ENCODE measurements at regions not wholly inside any gene's neighbourhood (a gene's known extent, or its start where the extent isn't known, plus 50 kb on each side); places are given as distances from the start of the nearest gene placed in this dataset.
A peak's percentile ranks its signal among the peaks of the same experiment; 100 is the strongest.
"Not testable (repeated sequence)": the region's sequence is repeated elsewhere in the genome, so short reads cannot be mapped to it uniquely, and the experiment has no call there.

DNA sequence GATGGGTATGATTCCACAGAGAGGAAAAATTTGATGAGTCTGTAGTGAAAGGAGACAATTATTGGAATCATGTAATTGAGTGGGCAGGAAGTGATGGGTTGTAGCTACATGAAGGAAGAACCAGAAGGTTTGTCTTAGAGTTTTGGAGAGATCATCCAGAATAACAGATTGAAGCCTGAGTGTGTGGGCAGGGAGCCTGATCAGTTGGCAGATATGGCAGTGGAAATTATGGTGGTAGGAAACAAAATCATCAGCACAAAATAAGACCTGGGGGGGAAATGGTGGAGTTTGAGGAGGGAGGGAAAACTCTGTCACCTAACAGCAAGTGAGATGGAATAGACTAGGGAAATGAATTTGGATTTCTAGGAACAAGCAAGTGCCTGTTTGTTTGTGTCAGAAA lies 606.6 kb upstream of the MAP3K7 start:
- no peaks in the 10 kb centered on the region for H3K4me1 Mint-ChIP-seq
- H3K27me3 Mint-ChIP-seq = no peaks in the 10 kb centered on the region
- DNase-seq (no peak), ATAC-seq (replicated peaks) (no peak)
- H3K9me3 Mint-ChIP-seq = peaks cover 4 to 7% of the 10 kb centered on the region in 2 donors
- no peak overlapping the region for H3K27ac Mint-ChIP-seq
- H3K36me3 Mint-ChIP-seq = no peaks in the 10 kb centered on the region
- no peak overlapping the region for H3K4me3 Mint-ChIP-seq

DNA sequence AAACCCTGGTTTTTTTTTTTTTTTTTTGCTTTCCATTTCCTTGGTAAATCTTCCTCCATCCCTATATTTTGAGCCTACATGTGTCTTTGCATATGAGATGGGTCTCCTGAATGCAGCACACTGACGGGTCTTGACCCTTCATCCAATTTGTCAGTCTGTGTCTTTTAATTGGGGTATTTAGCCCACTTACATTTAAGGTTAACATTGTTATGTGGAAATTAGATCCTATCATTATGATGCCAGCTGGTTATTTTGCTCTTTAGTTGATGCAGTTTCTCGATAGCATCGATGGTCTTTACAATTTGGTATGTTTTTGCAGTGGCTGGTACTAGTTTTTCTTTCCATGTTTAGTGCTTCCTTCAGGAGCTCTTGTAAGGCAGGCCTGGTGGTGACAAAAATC lies 603.2 kb upstream of the MAP3K7 start:
- not testable (repeated sequence) for DNase-seq; H3K27me3 Mint-ChIP-seq; H3K4me1 Mint-ChIP-seq; H3K27ac Mint-ChIP-seq; H3K36me3 Mint-ChIP-seq; H3K4me3 Mint-ChIP-seq; ATAC-seq (replicated peaks); H3K9me3 Mint-ChIP-seq

DNA sequence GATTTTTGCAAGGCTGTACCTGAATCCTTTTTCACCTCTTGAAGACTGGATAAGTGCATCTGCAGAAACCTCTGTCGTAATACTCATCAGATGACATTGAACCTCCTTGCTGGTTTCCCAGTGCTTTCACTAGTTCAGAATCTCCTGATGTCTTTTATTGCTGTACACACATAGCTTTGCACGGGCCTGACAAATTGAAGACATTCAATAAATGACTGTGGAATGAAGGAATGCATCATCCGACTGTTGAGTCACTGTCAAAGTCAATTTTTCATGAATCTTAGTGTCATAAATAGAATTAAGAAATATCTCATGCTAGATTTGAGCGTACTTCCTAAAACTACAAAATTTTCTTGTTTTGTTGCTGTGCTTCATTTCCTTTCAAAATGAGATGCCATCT lies 598.2 kb upstream of the MAP3K7 start:
- no peak overlapping the region for H3K4me3 Mint-ChIP-seq
- no peaks in the 10 kb centered on the region for H3K27me3 Mint-ChIP-seq
- ATAC-seq (replicated peaks) (no peak), DNase-seq (no peak)
- no peaks in the 10 kb centered on the region for H3K4me1 Mint-ChIP-seq
- no peaks in the 10 kb centered on the region for H3K36me3 Mint-ChIP-seq
- no peak overlapping the region for H3K27ac Mint-ChIP-seq
- H3K9me3 Mint-ChIP-seq = peaks cover 4 to 7% of the 10 kb centered on the region in 2 donors

DNA sequence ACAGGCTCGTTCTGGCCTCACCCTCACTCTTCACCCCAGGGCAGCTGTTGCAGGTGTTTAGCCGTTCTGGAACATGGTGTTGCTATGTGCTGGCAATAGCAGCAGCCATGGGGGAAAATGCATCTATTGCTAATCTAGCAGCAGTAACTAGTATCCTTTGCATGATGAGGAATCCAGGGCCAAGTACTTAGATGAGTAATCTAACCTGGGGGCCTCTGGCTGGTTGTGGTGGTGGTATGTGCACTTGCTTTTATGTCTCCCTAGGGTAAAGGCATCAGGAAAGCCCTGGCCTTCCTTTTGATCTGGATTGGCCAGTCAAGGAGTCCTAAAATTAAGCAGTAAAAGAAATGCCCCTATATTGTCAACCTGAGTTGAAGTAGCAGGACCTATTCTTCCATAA lies 594.5 kb upstream of the MAP3K7 start:
- Mint-ChIP-seq H3K4me3 (no peak overlapping the region), H3K9me3 (peaks cover 0 to 3% of the 10 kb centered on the region in 2 donors), H3K27me3 (no peaks in the 10 kb centered on the region), H3K36me3 (no peaks in the 10 kb centered on the region), H3K4me1 (no peaks in the 10 kb centered on the region), H3K27ac (no peak overlapping the region)
- ATAC-seq (replicated peaks) (no peak), DNase-seq (no peak)

- Mint-ChIP-seq H3K9me3 (peaks cover 0 to 3% of the 10 kb centered on the region in 2 donors), H3K36me3 (no peaks in the 10 kb centered on the region), H3K27me3 (no peaks in the 10 kb centered on the region), H3K4me3 (no peak overlapping the region), H3K4me1 (no peaks in the 10 kb centered on the region), H3K27ac (no peak overlapping the region)
- no peak for DNase-seq
- no peak for ATAC-seq (replicated peaks)
Measured at GRCh38 chr6:91173651-91174050, 586.8 kb upstream of the MAP3K7 start.

DNA sequence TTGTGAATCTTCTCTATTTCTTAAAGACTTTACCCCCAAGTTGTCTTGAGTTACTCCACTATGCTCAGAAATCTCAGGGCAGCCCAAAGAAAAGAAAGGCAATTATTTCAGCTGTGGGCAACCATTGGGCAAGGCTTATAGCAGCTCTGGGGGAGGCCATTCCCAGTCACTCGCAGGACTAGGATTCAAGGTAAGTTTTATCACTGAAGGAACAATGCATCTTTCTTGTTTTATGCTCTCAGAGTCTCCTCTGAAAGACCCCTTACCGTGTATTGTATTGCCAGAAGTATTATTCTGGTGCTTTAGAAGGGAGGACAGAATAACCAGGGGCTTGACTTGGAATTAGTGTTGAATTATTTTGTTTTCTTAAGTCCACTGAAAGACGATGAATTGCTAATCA lies 586.3 kb upstream of the MAP3K7 start:
- H3K27me3 Mint-ChIP-seq = no peaks in the 10 kb centered on the region
- H3K27ac Mint-ChIP-seq = no peak overlapping the region
- peaks cover 0 to 3% of the 10 kb centered on the region in 2 donors for H3K9me3 Mint-ChIP-seq
- H3K36me3 Mint-ChIP-seq = no peaks in the 10 kb centered on the region
- no peak for DNase-seq
- ATAC-seq (replicated peaks) = no peak
- H3K4me3 Mint-ChIP-seq = no peak overlapping the region
- H3K4me1 Mint-ChIP-seq = no peaks in the 10 kb centered on the region

DNA sequence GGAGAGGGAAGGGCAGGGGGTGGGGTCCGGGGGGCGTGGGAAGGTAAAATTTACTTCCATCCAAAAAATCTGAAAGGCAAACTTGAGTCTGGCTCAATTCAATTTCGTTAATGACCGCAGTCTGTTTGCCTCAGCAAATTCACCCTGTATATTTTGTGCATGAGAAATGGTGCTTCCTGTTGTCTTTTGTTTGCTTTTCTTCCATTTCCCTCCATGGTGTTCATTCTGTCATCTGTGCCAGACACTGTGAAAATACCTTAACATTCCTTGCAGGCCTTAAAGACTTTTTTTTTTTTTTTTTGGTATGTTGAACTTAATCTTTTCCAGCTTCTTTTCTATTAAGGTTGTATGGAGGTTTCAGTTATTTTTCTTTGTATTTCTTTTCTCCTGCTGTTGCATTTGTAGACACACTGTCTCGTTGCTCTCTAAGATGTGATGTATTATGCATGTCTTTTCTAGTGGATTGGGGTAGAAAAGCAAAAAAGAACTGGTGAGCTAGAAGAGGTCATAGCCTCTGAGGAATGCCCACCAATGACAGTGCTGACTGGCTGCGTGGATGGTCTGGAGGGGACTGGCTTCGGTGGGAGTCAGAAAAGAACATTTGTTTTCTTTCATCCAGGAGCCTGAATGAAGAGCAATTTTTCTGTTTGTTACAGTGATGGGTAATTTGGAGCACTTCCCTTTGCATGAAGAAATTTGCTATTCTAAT lies 585.0 kb upstream of the MAP3K7 start:
- H3K27me3 Mint-ChIP-seq = no peaks in the 10 kb centered on the region
- no peak overlapping the region for H3K4me3 Mint-ChIP-seq
- H3K4me1 Mint-ChIP-seq = no peaks in the 10 kb centered on the region
- no peak overlapping the region for H3K27ac Mint-ChIP-seq
- no peak for ATAC-seq (replicated peaks)
- peaks cover 0 to 3% of the 10 kb centered on the region in 2 donors for H3K9me3 Mint-ChIP-seq
- no peaks in the 10 kb centered on the region for H3K36me3 Mint-ChIP-seq
- DNase-seq = no peak

DNA sequence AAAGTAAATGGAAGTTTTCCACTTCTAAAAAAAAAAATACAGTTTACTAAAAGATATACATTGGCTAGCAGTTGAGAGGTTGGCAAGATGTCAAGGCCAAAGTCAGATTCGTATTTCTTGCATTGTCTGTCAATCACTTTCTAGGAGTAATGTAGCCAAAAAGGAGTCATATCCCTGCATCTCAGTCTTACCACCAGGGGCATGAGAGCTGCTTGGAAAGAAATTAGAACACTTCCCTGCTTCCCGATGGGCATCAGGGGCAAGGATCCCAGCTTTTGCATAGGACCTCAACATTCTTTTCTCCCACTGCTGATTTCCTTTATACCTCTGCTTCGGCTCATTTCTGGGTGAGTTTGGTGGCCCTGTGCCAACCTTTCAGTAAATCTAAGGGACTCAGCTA lies 581.0 kb upstream of the MAP3K7 start:
- H3K27me3 Mint-ChIP-seq = no peaks in the 10 kb centered on the region
- no peaks in the 10 kb centered on the region for H3K36me3 Mint-ChIP-seq
- no peak overlapping the region for H3K4me3 Mint-ChIP-seq

GRCh38 chr6:91166271-91167046 lies 579.6 kb upstream of the MAP3K7 start:
- Mint-ChIP-seq H3K36me3 (no peaks in the 10 kb centered on the region), H3K9me3 (peaks cover 0 to 2% of the 10 kb centered on the region in 2 donors), H3K4me3 (no peak overlapping the region), H3K4me1 (no peaks in the 10 kb centered on the region), H3K27me3 (peaks cover 0 to 4% of the 10 kb centered on the region in 2 donors), H3K27ac (no peak overlapping the region)
- DNase-seq = no peak
- ATAC-seq (replicated peaks) = no peak

More for the DNA sequence above, 581.0 kb upstream of the MAP3K7 start:
- Mint-ChIP-seq H3K9me3 (peaks cover 0 to 3% of the 10 kb centered on the region in 2 donors), H3K4me1 (no peaks in the 10 kb centered on the region), H3K27ac (no peak overlapping the region)
- no peak for DNase-seq
- no peak for ATAC-seq (replicated peaks)

DNA sequence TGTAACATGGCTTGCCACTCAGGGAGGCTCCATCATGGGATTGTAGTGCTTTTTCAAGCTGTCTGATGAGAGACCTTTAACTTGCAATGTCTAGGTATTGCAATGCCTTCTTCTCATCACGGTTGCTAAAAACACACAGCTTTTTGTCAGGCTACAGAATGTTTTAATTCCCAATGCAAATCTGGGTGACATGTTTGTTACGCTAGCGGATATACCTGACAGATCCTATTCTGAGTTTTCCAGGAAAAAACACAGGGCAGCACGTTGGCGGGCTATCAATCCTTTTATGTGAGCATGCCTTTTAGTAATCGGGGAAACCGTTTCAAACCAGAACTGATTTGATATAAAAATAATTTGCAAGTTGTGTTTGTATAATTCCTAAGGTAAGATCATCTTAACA lies 577.2 kb upstream of the MAP3K7 start:
- no peaks in the 10 kb centered on the region for H3K9me3 Mint-ChIP-seq
- H3K4me1 Mint-ChIP-seq = no peaks in the 10 kb centered on the region
- H3K4me3 Mint-ChIP-seq = no peak overlapping the region
- H3K27ac Mint-ChIP-seq = no peak overlapping the region
- no peaks in the 10 kb centered on the region for H3K36me3 Mint-ChIP-seq
- peaks cover 0 to 6% of the 10 kb centered on the region in 2 donors for H3K27me3 Mint-ChIP-seq
- no peak for ATAC-seq (replicated peaks)
- no peak for DNase-seq

- H3K9me3 Mint-ChIP-seq = peaks cover 0 to 1% of the 10 kb centered on the region in 2 donors
- no peaks in the 10 kb centered on the region for H3K4me1 Mint-ChIP-seq
- no peak for DNase-seq
- H3K27ac Mint-ChIP-seq = no peak overlapping the region
- ATAC-seq (replicated peaks) = no peak
- no peaks in the 10 kb centered on the region for H3K36me3 Mint-ChIP-seq
- peaks cover 0 to 6% of the 10 kb centered on the region in 2 donors for H3K27me3 Mint-ChIP-seq
- H3K4me3 Mint-ChIP-seq = no peak overlapping the region
Measured at GRCh38 chr6:91161246-91161645, 574.4 kb upstream of the MAP3K7 start.

DNA sequence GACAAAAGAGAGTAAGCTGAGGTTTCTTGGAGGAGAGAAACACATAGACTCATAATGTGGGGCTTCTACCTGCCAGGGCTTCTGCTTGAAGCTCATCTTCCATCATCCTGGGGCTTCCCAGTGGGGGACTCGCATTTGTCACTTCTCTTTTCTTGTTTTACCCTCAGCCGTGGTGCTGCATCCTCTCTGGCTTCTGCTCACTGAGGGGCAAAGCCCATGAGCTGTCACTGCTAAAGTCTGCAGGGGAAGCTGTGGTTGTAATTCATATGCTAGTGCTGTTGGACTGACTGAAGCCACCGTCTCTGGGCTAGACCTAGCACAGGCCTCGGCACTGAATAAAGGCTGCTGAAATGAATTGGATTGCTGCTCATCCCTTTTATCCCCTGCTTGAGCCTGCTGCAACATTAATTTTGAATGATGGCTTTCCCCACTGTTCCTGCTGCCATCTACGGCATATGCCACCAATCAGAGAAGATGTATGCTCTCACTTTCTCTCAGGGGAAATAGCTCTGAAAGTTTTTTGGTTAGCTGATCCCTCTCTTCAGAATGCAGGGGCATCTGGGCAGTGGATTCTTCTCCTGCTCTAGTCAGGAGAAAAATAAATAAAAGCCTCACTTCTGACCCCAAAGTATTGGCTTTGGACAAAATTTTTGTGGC lies 568.4 kb upstream of the MAP3K7 start:
- Mint-ChIP-seq H3K4me3 (no peak overlapping the region), H3K27me3 (peaks cover 0 to 7% of the 10 kb centered on the region in 2 donors), H3K27ac (no peak overlapping the region), H3K36me3 (no peaks in the 10 kb centered on the region), H3K9me3 (peaks cover 0 to 4% of the 10 kb centered on the region in 2 donors), H3K4me1 (no peaks in the 10 kb centered on the region)
- DNase-seq (peak; percentile 1), ATAC-seq (replicated peaks) (peak; percentile 72 to 80)

- peaks cover 0 to 3% of the 10 kb centered on the region in 2 donors for H3K9me3 Mint-ChIP-seq
- peaks cover 0 to 7% of the 10 kb centered on the region in 2 donors for H3K27me3 Mint-ChIP-seq
- H3K36me3 Mint-ChIP-seq = no peaks in the 10 kb centered on the region
- no peak overlapping the region for H3K27ac Mint-ChIP-seq
- DNase-seq = no peak
- ATAC-seq (replicated peaks) = no peak
- H3K4me1 Mint-ChIP-seq = no peaks in the 10 kb centered on the region
- H3K4me3 Mint-ChIP-seq = no peak overlapping the region
Measured at GRCh38 chr6:91152824-91153223, 566.0 kb upstream of the MAP3K7 start.

DNA sequence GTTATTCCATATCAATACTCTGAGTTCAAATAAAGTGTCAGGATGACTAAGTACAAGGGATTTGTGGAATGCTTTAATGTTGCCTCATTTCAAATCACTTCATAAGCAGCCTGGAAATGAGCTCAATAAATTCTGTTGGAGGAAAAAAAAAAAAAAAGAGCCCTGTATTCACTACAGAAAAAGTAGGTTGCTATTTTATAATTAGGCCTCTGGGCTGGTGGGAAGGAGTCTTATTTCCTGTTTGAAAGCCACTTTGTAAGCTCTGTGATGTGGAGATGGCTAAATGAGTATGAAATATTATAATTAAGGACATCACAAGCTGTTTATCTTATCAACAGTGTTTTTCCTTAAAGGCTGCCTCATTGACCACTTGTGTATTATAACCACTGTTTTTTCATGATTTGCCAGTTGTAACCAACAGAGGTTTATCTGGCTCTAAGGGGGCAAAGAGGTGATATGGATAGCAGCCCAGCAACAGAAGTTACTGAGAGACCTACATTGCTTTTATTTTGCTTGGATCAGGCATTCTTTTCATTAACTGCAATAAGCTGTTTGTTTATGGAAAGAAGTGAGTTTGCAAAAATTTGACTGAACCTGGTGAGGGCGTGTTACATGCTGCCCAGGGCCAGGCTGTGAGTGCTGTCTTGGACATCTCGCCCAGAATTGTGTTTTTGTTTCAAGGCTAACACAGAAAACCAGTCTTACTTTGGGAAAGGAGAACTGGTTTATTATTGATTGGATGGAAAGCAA lies 563.3 kb upstream of the MAP3K7 start:
- Mint-ChIP-seq H3K9me3 (peaks cover 0 to 3% of the 10 kb centered on the region in 2 donors), H3K4me3 (no peak overlapping the region), H3K36me3 (no peaks in the 10 kb centered on the region), H3K27me3 (peaks cover 0 to 7% of the 10 kb centered on the region in 2 donors), H3K4me1 (no peaks in the 10 kb centered on the region), H3K27ac (no peak overlapping the region)
- ATAC-seq (replicated peaks) = no peak
- DNase-seq = no peak
